ENCODE measurements at regions not wholly inside any gene's neighbourhood (a gene's known extent, or its start where the extent isn't known, plus 50 kb on each side); places are given as distances from the start of the nearest gene placed in this dataset.

DNA sequence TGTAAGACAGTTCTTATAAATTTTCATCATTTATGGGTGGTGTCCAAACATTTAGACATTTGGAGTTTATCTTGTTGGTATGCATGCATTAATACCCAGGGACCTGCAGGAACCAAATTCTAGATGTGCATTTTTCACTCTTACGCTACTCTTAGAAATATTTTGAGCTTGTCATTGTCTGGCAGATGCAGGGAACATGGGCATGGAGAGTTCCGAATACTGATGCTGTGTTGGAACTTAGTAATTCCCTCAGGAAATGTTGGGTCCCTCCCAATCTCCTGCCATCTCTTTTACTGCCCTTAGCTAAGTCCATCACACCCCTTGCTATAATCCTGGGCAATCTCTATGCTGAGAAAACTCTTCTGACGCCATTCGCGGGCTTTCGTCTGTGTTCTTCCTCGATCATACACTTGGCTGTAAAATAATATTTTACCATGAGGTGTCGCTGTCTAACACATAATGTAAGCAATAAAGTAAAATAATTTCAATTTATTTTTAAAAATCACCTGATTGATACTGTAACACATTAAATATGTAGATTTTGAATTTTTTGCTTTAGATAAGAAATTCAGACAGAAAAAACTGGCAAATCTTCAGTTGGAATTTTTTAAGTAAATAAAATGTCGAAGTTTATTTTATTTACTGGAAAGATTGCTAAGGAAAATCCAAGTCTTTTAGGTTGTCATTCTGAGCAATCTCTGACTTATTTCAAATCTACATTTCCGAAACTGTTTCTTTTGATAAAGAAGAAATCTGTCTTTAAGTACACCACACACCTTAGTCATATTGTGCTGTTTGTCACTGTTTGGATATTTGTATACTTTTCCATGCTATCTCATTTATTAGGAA, 304.1 kb upstream of the SSTR1 start:
- Mint-ChIP-seq H3K27me3 (ENCODE audit: low read depth in 3 of 3) (peaks cover 0 to 10% (median 0%) of the 10 kb centered on the region in 3 donors), H3K27ac (peak overlapping the region in 1 of 7 donors; percentile 24), H3K9me3 (no peaks in the 10 kb centered on the region), H3K4me3 (no peak overlapping the region), H3K36me3 (no peaks in the 10 kb centered on the region), H3K4me1 (no peaks in the 10 kb centered on the region)
- Histone ChIP-seq H4K20me1 (ENCODE audit: insufficient read depth, low read length) (no peaks in the 10 kb centered on the region), H3K4me1 (ENCODE audit: control insufficient read depth in 1 of 2, insufficient read depth in 2 of 2, low read length in 2 of 2) (no peaks in the 10 kb centered on the region), H3K9me3 (replicated peaks in 1 of 2; ENCODE audit: control insufficient read depth in 1 of 2, insufficient read depth in 1 of 2, low read length in 2 of 2) (no peaks in the 10 kb centered on the region), H3K4me3 (replicated peaks in 1 of 3; ENCODE audit: low read depth in 2 of 3, low read length in 3 of 3) (no peak overlapping the region), H3K27ac (ENCODE audit: low read depth in 1 of 2, low read length in 2 of 2) (no peak overlapping the region), H3K27me3 (ENCODE audit: control insufficient read depth in 2 of 2, insufficient read depth in 2 of 2, low read length in 2 of 2) (no peaks in the 10 kb centered on the region), H3K36me3 (replicated peaks in 1 of 2; ENCODE audit: control insufficient read depth in 1 of 2, insufficient read depth in 2 of 2, low read length in 2 of 2) (no peaks in the 10 kb centered on the region), H3K4me2 (replicated peaks; ENCODE audit: extremely low read depth, low read length, poor library complexity, severe bottlenecking) (no peak overlapping the region), H2AFZ (ENCODE audit: insufficient read depth, low read depth, low read length, poor library complexity, severe bottlenecking) (no peak overlapping the region), H3K79me2 (ENCODE audit: insufficient read depth, low read length) (no peaks in the 10 kb centered on the region), H3K9ac (ENCODE audit: insufficient read depth, low read length, poor library complexity, severe bottlenecking) (no peak overlapping the region)
- intact Hi-C loops (cut with micrococcal nuclease), result no loop called here
- WGBS (ENCODE audit: insufficient coverage), result no CpG with 5 or more reads among the region's 10 CpGs
- DNase-seq, result no peak
- TF ChIP-seq, protein P1, sequence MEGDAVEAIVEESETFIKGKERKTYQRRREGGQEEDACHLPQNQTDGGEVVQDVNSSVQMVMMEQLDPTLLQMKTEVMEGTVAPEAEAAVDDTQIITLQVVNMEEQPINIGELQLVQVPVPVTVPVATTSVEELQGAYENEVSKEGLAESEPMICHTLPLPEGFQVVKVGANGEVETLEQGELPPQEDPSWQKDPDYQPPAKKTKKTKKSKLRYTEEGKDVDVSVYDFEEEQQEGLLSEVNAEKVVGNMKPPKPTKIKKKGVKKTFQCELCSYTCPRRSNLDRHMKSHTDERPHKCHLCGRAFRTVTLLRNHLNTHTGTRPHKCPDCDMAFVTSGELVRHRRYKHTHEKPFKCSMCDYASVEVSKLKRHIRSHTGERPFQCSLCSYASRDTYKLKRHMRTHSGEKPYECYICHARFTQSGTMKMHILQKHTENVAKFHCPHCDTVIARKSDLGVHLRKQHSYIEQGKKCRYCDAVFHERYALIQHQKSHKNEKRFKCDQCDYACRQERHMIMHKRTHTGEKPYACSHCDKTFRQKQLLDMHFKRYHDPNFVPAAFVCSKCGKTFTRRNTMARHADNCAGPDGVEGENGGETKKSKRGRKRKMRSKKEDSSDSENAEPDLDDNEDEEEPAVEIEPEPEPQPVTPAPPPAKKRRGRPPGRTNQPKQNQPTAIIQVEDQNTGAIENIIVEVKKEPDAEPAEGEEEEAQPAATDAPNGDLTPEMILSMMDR (IDR thresholded peaks at IDR 0.05), result peak; percentile 46

- Histone ChIP-seq H3K36me3 (replicated peaks in 1 of 2; ENCODE audit: control insufficient read depth in 1 of 2, insufficient read depth in 2 of 2, low read length in 2 of 2) (no peaks in the 10 kb centered on the region), H3K4me3 (replicated peaks in 1 of 3; ENCODE audit: low read depth in 2 of 3, low read length in 3 of 3) (no peak overlapping the region), H3K4me1 (ENCODE audit: control insufficient read depth in 1 of 2, insufficient read depth in 2 of 2, low read length in 2 of 2) (no peaks in the 10 kb centered on the region), H3K9ac (ENCODE audit: insufficient read depth, low read length, poor library complexity, severe bottlenecking) (no peak overlapping the region), H3K27ac (ENCODE audit: low read depth in 1 of 2, low read length in 2 of 2) (no peak overlapping the region), H3K9me3 (replicated peaks in 1 of 2; ENCODE audit: control insufficient read depth in 1 of 2, insufficient read depth in 1 of 2, low read length in 2 of 2) (no peaks in the 10 kb centered on the region), H3K4me2 (replicated peaks; ENCODE audit: extremely low read depth, low read length, poor library complexity, severe bottlenecking) (no peak overlapping the region), H3K27me3 (ENCODE audit: control insufficient read depth in 2 of 2, insufficient read depth in 2 of 2, low read length in 2 of 2) (no peaks in the 10 kb centered on the region), H4K20me1 (ENCODE audit: insufficient read depth, low read length) (no peaks in the 10 kb centered on the region), H2AFZ (ENCODE audit: insufficient read depth, low read depth, low read length, poor library complexity, severe bottlenecking) (no peak overlapping the region), H3K79me2 (ENCODE audit: insufficient read depth, low read length) (no peaks in the 10 kb centered on the region)
- no peak for DNase-seq
- Mint-ChIP-seq H3K27ac (no peak overlapping the region), H3K4me1 (no peaks in the 10 kb centered on the region), H3K4me3 (no peak overlapping the region), H3K9me3 (peaks cover 0 to 3% (median 0%) of the 10 kb centered on the region in 7 donors), H3K36me3 (no peaks in the 10 kb centered on the region), H3K27me3 (ENCODE audit: low read depth in 3 of 3) (peaks cover 0 to 4% (median 0%) of the 10 kb centered on the region in 3 donors)
- intact Hi-C loops (cut with micrococcal nuclease), result no loop called here
- TF ChIP-seq, protein P1 (IDR thresholded peaks at IDR 0.05), result no peak
- WGBS (ENCODE audit: insufficient coverage), result no CpG with 5 or more reads among the region's 2 CpGs
Observed at GRCh38 chr14:37924622-37925021, 283.1 kb upstream of the SSTR1 start.

Data from CD14-positive monocyte (primary cell).